IPS-15b (cell line): ENCODE measurements at regions not wholly inside any gene's neighbourhood (a gene's known extent, or its start where the extent isn't known, plus 50 kb on each side); places are given as distances from the start of the nearest gene placed in this dataset.

ENCODE experiments used
- H3K27me3 ChIP-seq: one replicate; pipeline ENCODE4 v1.6.1; 2013; ENCODE audit warnings: low read length; ENCODE audit not compliant: control insufficient read depth, insufficient read depth
- H3K36me3 ChIP-seq: one replicate; pipeline ENCODE4 v1.6.1; 2013; ENCODE audit warnings: low read length; ENCODE audit not compliant: control insufficient read depth, insufficient read depth
- H3K4me1 ChIP-seq: one replicate; pipeline ENCODE4 v1.6.1; 2013; ENCODE audit warnings: mild to moderate bottlenecking, low read length; ENCODE audit not compliant: control insufficient read depth, insufficient read depth
- H3K4me3 ChIP-seq: one replicate; pipeline ENCODE4 v1.5.1; 2013; ENCODE audit warnings: low read depth, low read length
- H3K9ac ChIP-seq: one replicate; pipeline ENCODE4 v1.6.1; 2013; ENCODE audit warnings: low read depth, mild to moderate bottlenecking, low read length
- H3K9me3 ChIP-seq: one replicate; pipeline ENCODE4 v1.6.1; 2013; ENCODE audit warnings: mild to moderate bottlenecking, low read length; ENCODE audit not compliant: control insufficient read depth, insufficient read depth

GRCh38 chr2:38509947-38510326 is 92.8 kb downstream of the HNRNPLL start:
- H3K27me3 ChIP-seq: peaks cover 6% of the 10 kb centered on the region
- no peak overlapping the region for H3K9ac ChIP-seq
- no peaks in the 10 kb centered on the region for H3K4me1 ChIP-seq
- H3K36me3 ChIP-seq: no peaks in the 10 kb centered on the region
- no peaks in the 10 kb centered on the region for H3K9me3 ChIP-seq
- H3K4me3 ChIP-seq: no peak overlapping the region

GRCh38 chr2:38509314-38509946 is 93.3 kb downstream of the HNRNPLL start:
- H3K36me3 ChIP-seq: no peaks in the 10 kb centered on the region
- H3K4me3 ChIP-seq: no peak overlapping the region
- peaks cover 6% of the 10 kb centered on the region for H3K27me3 ChIP-seq
- no peak overlapping the region for H3K9ac ChIP-seq
- peaks cover under 1% of the 10 kb centered on the region for H3K4me1 ChIP-seq
- H3K9me3 ChIP-seq: no peaks in the 10 kb centered on the region

GRCh38 chr2:38508311-38509039 is 94.3 kb downstream of the HNRNPLL start:
- Histone ChIP-seq H3K9ac (no peak overlapping the region), H3K9me3 (no peaks in the 10 kb centered on the region), H3K4me3 (no peak overlapping the region), H3K27me3 (peaks cover 6% of the 10 kb centered on the region), H3K4me1 (peaks cover 6% of the 10 kb centered on the region), H3K36me3 (no peaks in the 10 kb centered on the region)

- Histone ChIP-seq H3K4me3 (no peak overlapping the region), H3K9me3 (no peaks in the 10 kb centered on the region), H3K9ac (no peak overlapping the region), H3K36me3 (no peaks in the 10 kb centered on the region), H3K4me1 (peaks cover 6% of the 10 kb centered on the region), H3K27me3 (peaks cover 6% of the 10 kb centered on the region)
Measured at GRCh38 chr2:38507712-38508111, 95.0 kb downstream of the HNRNPLL start.

- peaks cover 6% of the 10 kb centered on the region for H3K27me3 ChIP-seq
Measured at GRCh38 chr2:38505779-38506178, 96.9 kb downstream of the HNRNPLL start.

GRCh38 chr2:38504169-38504568 is 98.6 kb downstream of the HNRNPLL start:
- no peaks in the 10 kb centered on the region for H3K36me3 ChIP-seq
- no peaks in the 10 kb centered on the region for H3K9me3 ChIP-seq
- no peak overlapping the region for H3K4me3 ChIP-seq
- H3K9ac ChIP-seq: no peak overlapping the region
- peaks cover 6% of the 10 kb centered on the region for H3K27me3 ChIP-seq
- peaks cover 13% of the 10 kb centered on the region for H3K4me1 ChIP-seq

More at GRCh38 chr2:38505779-38506178, 96.9 kb downstream of the HNRNPLL start:
- Histone ChIP-seq H3K4me1 (peaks cover 6% of the 10 kb centered on the region), H3K9ac (no peak overlapping the region), H3K9me3 (no peaks in the 10 kb centered on the region), H3K4me3 (no peak overlapping the region), H3K36me3 (no peaks in the 10 kb centered on the region)

GRCh38 chr2:38502107-38502506 is 100.6 kb downstream of the HNRNPLL start:
- Histone ChIP-seq H3K9ac (no peak overlapping the region), H3K36me3 (no peaks in the 10 kb centered on the region), H3K4me3 (no peak overlapping the region), H3K27me3 (no peaks in the 10 kb centered on the region), H3K4me1 (peaks cover 13% of the 10 kb centered on the region), H3K9me3 (no peaks in the 10 kb centered on the region)

- H3K4me3 ChIP-seq: no peak overlapping the region
- no peaks in the 10 kb centered on the region for H3K36me3 ChIP-seq
- H3K9ac ChIP-seq: no peak overlapping the region
- no peaks in the 10 kb centered on the region for H3K9me3 ChIP-seq
- peaks cover 13% of the 10 kb centered on the region for H3K4me1 ChIP-seq
- no peaks in the 10 kb centered on the region for H3K27me3 ChIP-seq
Measured at GRCh38 chr2:38500283-38500634, 102.5 kb downstream of the HNRNPLL start.

GRCh38 chr2:38499548-38500282 is 103.0 kb downstream of the HNRNPLL start:
- Histone ChIP-seq H3K4me3 (no peak overlapping the region), H3K9ac (no peak overlapping the region), H3K9me3 (no peaks in the 10 kb centered on the region), H3K36me3 (no peaks in the 10 kb centered on the region), H3K4me1 (peaks cover 13% of the 10 kb centered on the region), H3K27me3 (no peaks in the 10 kb centered on the region)

GRCh38 chr2:38498045-38498481 is 104.7 kb downstream of the HNRNPLL start:
- H3K9me3 ChIP-seq: no peaks in the 10 kb centered on the region
- no peak overlapping the region for H3K9ac ChIP-seq
- peaks cover 7% of the 10 kb centered on the region for H3K4me1 ChIP-seq
- no peak overlapping the region for H3K4me3 ChIP-seq
- no peaks in the 10 kb centered on the region for H3K36me3 ChIP-seq
- H3K27me3 ChIP-seq: no peaks in the 10 kb centered on the region

GRCh38 chr2:38497670-38498037 is 105.1 kb downstream of the HNRNPLL start:
- Histone ChIP-seq H3K36me3 (no peaks in the 10 kb centered on the region), H3K27me3 (no peaks in the 10 kb centered on the region), H3K4me3 (no peak overlapping the region), H3K9me3 (no peaks in the 10 kb centered on the region), H3K4me1 (peaks cover 7% of the 10 kb centered on the region), H3K9ac (no peak overlapping the region)
